D721Med (cell line): ENCODE measurements at regions not wholly inside any gene's neighbourhood (a gene's known extent, or its start where the extent isn't known, plus 50 kb on each side); places are given as distances from the start of the nearest gene placed in this dataset.
A peak's percentile ranks its signal among the peaks of the same experiment; 100 is the strongest.

Source experiments
- DNase-seq: peaks from one replicate; pipeline ENCODE4 v3.0.0; 2011; ENCODE audit warnings: low spot score; ENCODE audit not compliant: insufficient read length
- FAIRE-seq: peaks from 2 replicates; lab custom pipeline; 2011; peaks lifted over from hg19 to GRCh38; lab: Jason Lieb, UNC
- TF ChIP-seq, protein P1 (sequence below): IDR thresholded peaks from 2 replicates; pipeline ENCODE4 v1.5.1; 2012; ENCODE audit warnings: mild to moderate bottlenecking, control low read depth; ENCODE audit not compliant: insufficient read depth; ENCODE audit errors: missing control alignments

- FAIRE-seq (no peak), DNase-seq (no peak)
- TF ChIP-seq, protein P1, sequence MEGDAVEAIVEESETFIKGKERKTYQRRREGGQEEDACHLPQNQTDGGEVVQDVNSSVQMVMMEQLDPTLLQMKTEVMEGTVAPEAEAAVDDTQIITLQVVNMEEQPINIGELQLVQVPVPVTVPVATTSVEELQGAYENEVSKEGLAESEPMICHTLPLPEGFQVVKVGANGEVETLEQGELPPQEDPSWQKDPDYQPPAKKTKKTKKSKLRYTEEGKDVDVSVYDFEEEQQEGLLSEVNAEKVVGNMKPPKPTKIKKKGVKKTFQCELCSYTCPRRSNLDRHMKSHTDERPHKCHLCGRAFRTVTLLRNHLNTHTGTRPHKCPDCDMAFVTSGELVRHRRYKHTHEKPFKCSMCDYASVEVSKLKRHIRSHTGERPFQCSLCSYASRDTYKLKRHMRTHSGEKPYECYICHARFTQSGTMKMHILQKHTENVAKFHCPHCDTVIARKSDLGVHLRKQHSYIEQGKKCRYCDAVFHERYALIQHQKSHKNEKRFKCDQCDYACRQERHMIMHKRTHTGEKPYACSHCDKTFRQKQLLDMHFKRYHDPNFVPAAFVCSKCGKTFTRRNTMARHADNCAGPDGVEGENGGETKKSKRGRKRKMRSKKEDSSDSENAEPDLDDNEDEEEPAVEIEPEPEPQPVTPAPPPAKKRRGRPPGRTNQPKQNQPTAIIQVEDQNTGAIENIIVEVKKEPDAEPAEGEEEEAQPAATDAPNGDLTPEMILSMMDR, result no peak
These were observed 687.3 kb downstream of the TLE4 start for GRCh38 chr9:80259079-80259478.

- DNase-seq, result no peak
- TF ChIP-seq, protein P1, result no peak
- no peak for FAIRE-seq
These were observed 680.0 kb downstream of the TLE4 start for GRCh38 chr9:80251778-80252177.

GRCh38 chr9:80242022-80242421, 670.3 kb downstream of the TLE4 start:
- TF ChIP-seq, protein P1, result no peak
- no peak for FAIRE-seq
- DNase-seq, result no peak

DNA sequence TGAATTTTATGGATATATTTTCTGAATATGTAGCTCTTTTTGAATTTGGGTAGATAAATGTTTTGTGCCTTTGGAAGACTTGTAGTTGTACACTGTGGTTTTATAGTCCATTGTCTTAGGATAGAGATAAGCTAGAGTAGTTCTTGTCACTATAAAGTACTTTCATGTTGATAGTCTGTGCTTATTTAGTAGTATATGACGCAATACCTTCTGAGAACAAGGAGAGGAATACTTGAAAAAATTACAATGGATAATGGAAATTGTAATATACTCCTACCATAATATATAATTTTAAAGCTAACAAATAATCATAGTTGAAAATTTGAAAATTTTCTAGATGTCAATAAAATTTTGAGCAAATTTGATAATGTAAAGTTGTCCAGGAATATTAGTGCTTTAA, 664.0 kb downstream of the TLE4 start:
- TF ChIP-seq, protein P1, result no peak
- DNase-seq (no peak), FAIRE-seq (no peak)

- TF ChIP-seq, protein P1, result no peak
- DNase-seq (no peak), FAIRE-seq (peak; percentile 89)
These were observed 662.1 kb downstream of the TLE4 start for GRCh38 chr9:80233906-80234305.

DNA sequence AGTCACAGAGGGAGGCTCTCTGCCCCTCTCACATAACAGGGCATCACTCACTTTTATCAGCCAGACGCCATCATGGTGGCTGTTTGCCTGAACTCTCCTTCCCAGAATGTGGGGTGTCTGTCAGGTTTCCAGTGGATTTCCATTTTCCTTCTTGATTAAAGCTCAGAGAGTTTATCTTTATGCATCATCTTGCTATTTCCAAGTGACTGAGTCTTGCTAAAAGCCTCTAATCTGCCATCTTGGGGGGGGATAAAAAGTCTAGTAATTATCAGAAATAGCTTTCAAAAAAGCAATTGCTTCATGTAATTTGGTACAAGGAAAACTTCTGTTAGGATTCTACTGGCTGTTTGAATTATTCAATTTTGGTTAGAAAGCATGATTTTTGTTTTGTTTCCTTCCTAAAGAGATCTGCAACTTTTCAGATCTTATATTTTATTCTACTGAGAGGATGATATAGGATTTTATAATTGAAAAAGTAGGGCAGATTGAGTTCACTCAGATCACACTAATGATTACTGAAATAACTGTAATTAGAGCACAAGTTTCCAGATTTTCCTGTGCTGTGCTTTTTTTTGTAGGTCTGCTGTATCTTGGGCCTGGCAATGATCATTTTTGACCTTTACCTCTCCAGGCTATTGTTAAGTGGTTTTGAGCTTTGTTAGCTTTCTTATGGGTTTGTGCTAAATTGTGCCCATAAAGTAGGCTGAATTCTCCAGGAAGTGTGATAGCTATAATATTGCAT, 661.5 kb downstream of the TLE4 start:
- TF ChIP-seq, protein P1, result no peak
- peak; percentile 41 for FAIRE-seq

More for the DNA sequence above, 661.5 kb downstream of the TLE4 start:
- no peak for DNase-seq
